Heart left ventricle (tissue), 16 donors: ENCODE measurements at regions not wholly inside any gene's neighbourhood (a gene's known extent, or its start where the extent isn't known, plus 50 kb on each side); places are given as distances from the start of the nearest gene placed in this dataset.

ENCODE experiments used
- ATAC-seq, 4 donors: fragments of 200-7000 bp; cut with Tn5 transposase; one replicate each; pipeline ENCODE4 v1.9.1; 2020 to 2022; ENCODE audit warnings: moderate library complexity in 4 of 4, mild to moderate bottlenecking in 3 of 4, moderate number of reproducible peaks in 1 of 4
- DNase-seq, 5 donors: peaks; one replicate each; pipeline ENCODE4 v3.0.0-alpha.2; 2020
- H3K27ac ChIP-seq, 12 donors: fragments of 200-600 bp; sonication (generic) in 4 of 12; one replicate each; pipeline versions ENCODE4 v1.5.0 to v1.8.0; 2016 to 2022; ENCODE audit warnings: mild to moderate bottlenecking in 2 of 12
- H3K27me3 ChIP-seq, 9 donors: fragments of 200-600 bp; sonication (generic) in 2 of 9; one replicate each; pipeline versions ENCODE4 v1.5.1 to v1.8.0; 2016 to 2022; ENCODE audit warnings: mild to moderate bottlenecking in 3 of 9
- H3K36me3 ChIP-seq, 9 donors: fragments of 200-600 bp; sonication (generic) in 2 of 9; one replicate each; pipeline versions ENCODE4 v1.5.0 to v1.8.0; 2018 to 2022; ENCODE audit warnings: mild to moderate bottlenecking in 2 of 9
- H3K4me1 ChIP-seq, 12 donors: fragments of 200-600 bp; sonication (generic) in 4 of 12; one replicate each; pipeline versions ENCODE4 v1.5.0 to v1.8.0; 2016 to 2022; ENCODE audit warnings: mild to moderate bottlenecking in 3 of 12
- H3K4me3 ChIP-seq, 12 donors: fragments of 200-600 bp; sonication (generic) in 4 of 12; one replicate each; pipeline versions ENCODE4 v1.5.0 to v1.8.0; 2017 to 2022; ENCODE audit warnings: mild to moderate bottlenecking in 9 of 12, moderate library complexity in 4 of 12
- H3K9me3 ChIP-seq, 12 donors: fragments of 200-600 bp; sonication (generic) in 4 of 12; one replicate each; pipeline versions ENCODE4 v1.5.0 to v1.8.0; 2016 to 2022; ENCODE audit warnings: mild to moderate bottlenecking in 1 of 12
- POLR2A ChIP-seq, 2 donors: fragments of 450-650 bp; IDR thresholded peaks; one replicate each; pipeline ENCODE4 v1.6.1; 2017; ENCODE audit warnings: antibody characterized with exemption in 2 of 2, mild to moderate bottlenecking in 2 of 2, moderate library complexity in 2 of 2
- WGBS, 4 donors: extraction: QIAGEN DNeasy Blood & Tissue Kit in 2 of 4; methylation state at CpG; one replicate each; pipeline versions ENCODE4 v1.1.5 to v1.1.7; 2013 to 2018; 5-methylcytosine and 5-hydroxymethylcytosine counted together
- intact Hi-C, 10 donors: fragments of 100-400 bp; cut with DNase I; formaldehyde crosslinking; loops; one replicate each; pipeline versions ENCODE4 v1.11.1 to v1.14.2; 2022
- TF ChIP-seq, protein P1 (sequence below), 12 donors: fragments of 200-600 bp; sonication (generic) in 4 of 12; IDR thresholded peaks; one replicate each; pipeline versions ENCODE4 v1.5.0 to v1.8.0; 2018 to 2022; ENCODE audit warnings: antibody characterized with exemption in 12 of 12, mild to moderate bottlenecking in 5 of 12
- donor health status: ischemic (EF 13 %, LVEDD 7.1; RV severe dilation, severe dysfunction).
- donor health status: healthy with polysubstance abuse.
- donor health status: DM: no; HTN: yes; CAD: no.
- donor health status: DM: no; HTN: no; CAD: no.
- donor health status: ischemic (EF 25% LVEDD 6.9; RV normal size, moderate dysfunction).
- donor health status: ischemic (EF 25% LVEDD 5.7; RV mildly dilated, moderate dysfunction).
- donor health status: healthy.
- donor health status: DM: yes; HTN: yes; CAD: no.
- donor health status: ischemic (EF 35%, LVEDD 5.7; RV mildly dilated, moderate dysfunction).
- donor health status: nonischemic (EF 11% LVEDD 7.7; RV severe dilation, severe dysfunction).
- donor health status: DM: yes; HTN: yes; CAD: no.
- donor health status: PGD.
- donor health status: ischemic (EF 29% LVEDD 5.4; RV normal size, mild dysfunction).
- donor health status: nonischemic (EF 23%, LVEDD 6.1; RV moderate dilation, normal function).

- DNase-seq (no peak), ATAC-seq (no peak)
- Histone ChIP-seq H3K36me3 (no peaks in the 10 kb centered on the region), H3K4me3 (no peak overlapping the region), H3K9me3 (no peaks in the 10 kb centered on the region), H3K27me3 (no peaks in the 10 kb centered on the region), H3K27ac (no peak overlapping the region), H3K4me1 (peaks cover 0 to 8% (median 0%) of the 10 kb centered on the region in 12 donors)
- WGBS, 4 donors = 87 to 90% (median 89%) methylated on average over 4 of the region's 4 CpGs
- intact Hi-C loops = loop anchor here in 5 of 10 donors (10.0 kb wide), 3 partner anchors 212 to 588 kb away; no protein-coding TSS in a partner anchor
- TF ChIP-seq, protein P1, sequence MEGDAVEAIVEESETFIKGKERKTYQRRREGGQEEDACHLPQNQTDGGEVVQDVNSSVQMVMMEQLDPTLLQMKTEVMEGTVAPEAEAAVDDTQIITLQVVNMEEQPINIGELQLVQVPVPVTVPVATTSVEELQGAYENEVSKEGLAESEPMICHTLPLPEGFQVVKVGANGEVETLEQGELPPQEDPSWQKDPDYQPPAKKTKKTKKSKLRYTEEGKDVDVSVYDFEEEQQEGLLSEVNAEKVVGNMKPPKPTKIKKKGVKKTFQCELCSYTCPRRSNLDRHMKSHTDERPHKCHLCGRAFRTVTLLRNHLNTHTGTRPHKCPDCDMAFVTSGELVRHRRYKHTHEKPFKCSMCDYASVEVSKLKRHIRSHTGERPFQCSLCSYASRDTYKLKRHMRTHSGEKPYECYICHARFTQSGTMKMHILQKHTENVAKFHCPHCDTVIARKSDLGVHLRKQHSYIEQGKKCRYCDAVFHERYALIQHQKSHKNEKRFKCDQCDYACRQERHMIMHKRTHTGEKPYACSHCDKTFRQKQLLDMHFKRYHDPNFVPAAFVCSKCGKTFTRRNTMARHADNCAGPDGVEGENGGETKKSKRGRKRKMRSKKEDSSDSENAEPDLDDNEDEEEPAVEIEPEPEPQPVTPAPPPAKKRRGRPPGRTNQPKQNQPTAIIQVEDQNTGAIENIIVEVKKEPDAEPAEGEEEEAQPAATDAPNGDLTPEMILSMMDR (IDR thresholded peaks at IDR 0.05) = no peak
- no peak for TF ChIP-seq POLR2A (IDR thresholded peaks at IDR 0.05)
Observed at GRCh38 chr1:200272481-200273068, 137.3 kb downstream of the ZNF281 start.

DNA sequence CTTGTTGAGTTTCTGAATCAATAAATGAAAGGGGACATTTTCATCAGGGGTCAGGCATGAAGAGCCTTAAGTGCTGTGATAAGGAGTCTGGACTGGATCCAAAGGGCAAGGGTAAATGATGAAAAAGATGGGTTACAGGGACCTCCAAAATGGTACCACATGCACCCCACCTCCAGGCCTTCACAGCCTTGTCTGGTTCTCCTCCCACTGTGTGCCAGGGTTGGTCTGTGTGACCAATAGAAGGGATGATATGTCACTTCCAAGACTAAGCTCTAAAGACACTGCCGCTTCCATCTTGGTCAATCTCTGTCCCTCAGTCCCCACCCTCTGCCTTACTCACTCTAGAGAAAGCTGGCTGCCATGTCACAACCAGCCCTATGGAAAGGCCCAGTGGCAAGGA lies 140.6 kb downstream of the ZNF281 start:
- ATAC-seq = no peak
- Histone ChIP-seq H3K27me3 (no peaks in the 10 kb centered on the region), H3K9me3 (no peaks in the 10 kb centered on the region), H3K4me1 (no peaks in the 10 kb centered on the region), H3K36me3 (no peaks in the 10 kb centered on the region), H3K27ac (no peak overlapping the region), H3K4me3 (no peak overlapping the region)
- TF ChIP-seq, protein P1 (IDR thresholded peaks at IDR 0.05) = no peak
- TF ChIP-seq POLR2A (IDR thresholded peaks at IDR 0.05) = no peak
- 100% methylated on average over 1 of the region's 1 CpG for WGBS, 4 donors
- intact Hi-C loops = no loop called here
- DNase-seq = no peak

DNA sequence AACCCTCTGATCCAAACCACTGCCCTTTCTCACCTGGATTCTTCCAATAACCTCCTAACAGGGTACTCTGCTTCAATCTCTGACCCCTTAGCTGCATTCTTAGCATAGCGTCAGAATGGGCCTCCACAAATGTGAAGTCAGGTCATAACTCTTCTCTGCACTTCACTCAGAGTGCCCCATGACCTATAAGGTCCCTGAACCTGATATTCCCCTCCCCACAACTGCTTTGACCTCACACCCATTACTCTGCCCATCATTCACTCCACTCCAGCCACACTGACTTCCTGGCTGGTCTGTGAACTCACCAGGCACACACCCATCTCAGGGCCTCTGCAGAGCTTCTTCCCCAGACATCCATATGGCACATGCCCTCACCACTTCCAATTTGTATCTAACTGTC lies 141.9 kb downstream of the ZNF281 start:
- intact Hi-C loops = no loop called here
- no peak for ATAC-seq

GRCh38 chr1:200267458-200267857 lies 142.4 kb downstream of the ZNF281 start:
- no peak for ATAC-seq
- no peak overlapping the region for H3K4me3 ChIP-seq
- no peaks in the 10 kb centered on the region for H3K4me1 ChIP-seq
- no peaks in the 10 kb centered on the region for H3K27me3 ChIP-seq
- H3K27ac ChIP-seq = no peak overlapping the region
- WGBS, 4 donors = 90 to 93% (median 92%) methylated on average over 4 of the region's 4 CpGs
- DNase-seq = no peak
- no peaks in the 10 kb centered on the region for H3K9me3 ChIP-seq
- intact Hi-C loops = no loop called here
- TF ChIP-seq POLR2A (IDR thresholded peaks at IDR 0.05) = no peak
- TF ChIP-seq, protein P1 (IDR thresholded peaks at IDR 0.05) = no peak
- no peaks in the 10 kb centered on the region for H3K36me3 ChIP-seq

More for the DNA sequence above, 141.9 kb downstream of the ZNF281 start:
- no peak for TF ChIP-seq POLR2A (IDR thresholded peaks at IDR 0.05)
- TF ChIP-seq, protein P1 (IDR thresholded peaks at IDR 0.05) = no peak
- no peak overlapping the region for H3K27ac ChIP-seq
- no peak overlapping the region for H3K4me3 ChIP-seq
- no peaks in the 10 kb centered on the region for H3K4me1 ChIP-seq
- 85 to 94% (median 88%) methylated on average over 1 of the region's 1 CpG for WGBS, 4 donors
- H3K27me3 ChIP-seq = no peaks in the 10 kb centered on the region
- DNase-seq = no peak
- H3K9me3 ChIP-seq = no peaks in the 10 kb centered on the region
- H3K36me3 ChIP-seq = no peaks in the 10 kb centered on the region
